OCI-LY3 (cell line): ENCODE measurements at regions not wholly inside any gene's neighbourhood (a gene's known extent, or its start where the extent isn't known, plus 50 kb on each side); places are given as distances from the start of the nearest gene placed in this dataset.
"Not testable (repeated sequence)": the region's sequence is repeated elsewhere in the genome, so short reads cannot be mapped to it uniquely, and the experiment has no call there.

Experiments
- CTCF ChIP-seq: fragments of 200-600, 300-600 bp; sonication (generic); IDR thresholded peaks from 2 replicates; pipeline ENCODE4 v1.5.1; 2014; ENCODE audit warnings: antibody characterized with exemption, low read length, low read depth
- EZH2phosphoT487 ChIP-seq: fragments of 200-600 bp; shearing (Covaris generic); IDR thresholded peaks from 2 replicates; pipeline ENCODE4 v1.6.1; 2018; ENCODE audit warnings: antibody characterized with exemption, mixed run types, low read depth

GRCh38 chr6:150493552-150493951 lies 106.1 kb upstream of the PLEKHG1 start:
- not testable (repeated sequence) for TF ChIP-seq CTCF, EZH2phosphoT487
